Skeletal muscle tissue (tissue), 3 donors: ENCODE measurements at regions not wholly inside any gene's neighbourhood (a gene's known extent, or its start where the extent isn't known, plus 50 kb on each side); places are given as distances from the start of the nearest gene placed in this dataset.
A peak's percentile ranks its signal among the peaks of the same experiment; 100 is the strongest.

ENCODE experiments used
- H3K27ac ChIP-seq: one replicate; pipeline ENCODE4 v1.7.0; 2013; ENCODE audit warnings: mild to moderate bottlenecking, low read depth, low read length, inconsistent platforms
- H3K27me3 ChIP-seq, 3 donors: one replicate each; pipeline ENCODE4 v1.7.0; 2013; ENCODE audit warnings: low read length in 3 of 3; ENCODE audit not compliant: control insufficient read depth in 3 of 3, insufficient read depth in 3 of 3
- H3K36me3 ChIP-seq, 3 donors: one replicate each; pipeline ENCODE4 v1.7.0; 2013; ENCODE audit warnings: low read length in 3 of 3; ENCODE audit not compliant: control insufficient read depth in 3 of 3, insufficient read depth in 3 of 3
- H3K4me1 ChIP-seq, 3 donors: one replicate each; pipeline ENCODE4 v1.7.0; 2013; ENCODE audit warnings: low read length in 3 of 3, mild to moderate bottlenecking in 3 of 3; ENCODE audit not compliant: control insufficient read depth in 3 of 3, insufficient read depth in 3 of 3
- H3K4me3 ChIP-seq, 3 donors: one replicate each; pipeline ENCODE4 v1.7.0; 2013; ENCODE audit warnings: low read length in 3 of 3
- H3K9ac ChIP-seq, 3 donors: one replicate each; pipeline ENCODE4 v1.7.0; 2013; ENCODE audit warnings: low read length in 3 of 3, mild to moderate bottlenecking in 3 of 3, moderate library complexity in 2 of 3, low read depth in 1 of 3
- H3K9me3 ChIP-seq, 3 donors: one replicate each; pipeline ENCODE4 v1.7.0; 2013; ENCODE audit warnings: low read length in 3 of 3; ENCODE audit not compliant: control insufficient read depth in 3 of 3
- donor health status: Osteomylitis.

DNA sequence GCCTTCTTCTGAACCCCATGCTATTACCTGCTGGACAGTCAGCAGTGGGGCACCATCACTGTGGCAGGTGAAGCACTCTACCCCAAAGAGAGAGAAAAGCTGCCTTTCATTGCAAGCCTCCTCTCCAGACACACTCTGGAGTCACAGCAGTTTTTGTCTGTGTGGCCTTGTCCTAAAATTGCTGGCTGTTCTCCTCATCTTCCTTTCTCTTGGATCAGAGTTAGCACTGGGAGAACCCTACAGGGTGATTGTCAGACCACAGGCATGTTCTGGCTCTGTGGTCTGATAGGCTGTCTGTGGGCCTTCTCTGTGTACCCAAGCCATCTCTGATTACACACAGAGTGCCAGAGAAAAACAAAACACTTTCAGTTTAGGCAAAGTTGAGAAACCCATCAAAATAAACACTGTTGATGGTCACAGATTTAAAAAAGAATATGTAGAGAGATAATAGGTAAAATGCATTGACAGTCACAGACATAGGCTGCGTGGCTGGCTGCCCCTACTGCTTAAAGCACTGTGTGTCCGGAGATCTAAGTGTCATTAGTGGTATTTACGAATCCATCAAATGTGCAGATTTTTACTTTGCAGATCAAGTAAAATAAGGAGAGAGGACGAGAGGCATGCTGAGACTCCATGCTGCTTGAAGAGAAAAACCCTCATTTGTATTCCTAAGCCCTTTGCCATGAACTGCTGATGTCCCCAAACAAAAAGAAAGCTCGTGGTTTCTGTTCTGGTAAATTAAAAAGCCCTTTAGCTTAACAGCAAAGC is 689.9 kb downstream of the TUSC7 start:
- Histone ChIP-seq H3K36me3 (no peaks in the 10 kb centered on the region), H3K27me3 (peaks cover 0 to 2% (median 0%) of the 10 kb centered on the region in 3 donors), H3K4me1 (peaks cover 0 to 6% (median 4%) of the 10 kb centered on the region in 3 donors), H3K9ac (peak overlapping the region in 1 of 3 donors; percentile 15), H3K27ac (no peak overlapping the region), H3K4me3 (peak overlapping the region in 1 of 3 donors; percentile 44), H3K9me3 (no peaks in the 10 kb centered on the region)

DNA sequence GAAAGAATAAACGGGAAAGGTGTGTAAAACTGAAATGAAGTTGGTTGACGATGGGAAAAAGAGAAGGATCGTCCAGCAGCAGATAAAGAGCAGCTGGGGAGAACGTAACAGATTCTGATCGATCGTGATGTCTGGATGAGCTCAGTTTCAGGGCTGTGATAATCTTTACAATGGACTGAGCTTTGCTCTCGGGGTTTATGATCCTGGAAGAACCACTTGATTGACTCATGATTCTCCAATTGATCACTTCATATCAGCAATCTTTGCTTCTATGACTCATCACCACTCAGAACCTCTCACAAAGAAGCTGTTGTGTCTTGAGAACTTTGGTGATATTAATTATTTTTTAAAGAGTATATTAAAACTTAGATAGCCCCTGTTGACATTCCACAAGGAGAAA is 690.7 kb downstream of the TUSC7 start:
- Histone ChIP-seq H3K27me3 (peaks cover 0 to 2% (median 0%) of the 10 kb centered on the region in 3 donors), H3K36me3 (no peaks in the 10 kb centered on the region), H3K9me3 (no peaks in the 10 kb centered on the region), H3K9ac (no peak overlapping the region), H3K4me1 (peaks cover 0 to 6% (median 4%) of the 10 kb centered on the region in 3 donors), H3K27ac (no peak overlapping the region), H3K4me3 (no peak overlapping the region)

- no peaks in the 10 kb centered on the region for H3K9me3 ChIP-seq
- H3K4me3 ChIP-seq, result no peak overlapping the region
- peaks cover 0 to 4% (median 2%) of the 10 kb centered on the region in 3 donors for H3K4me1 ChIP-seq
- H3K9ac ChIP-seq, result no peak overlapping the region
- no peaks in the 10 kb centered on the region for H3K27me3 ChIP-seq
- H3K27ac ChIP-seq, result no peak overlapping the region
- no peaks in the 10 kb centered on the region for H3K36me3 ChIP-seq
These were observed 694.6 kb downstream of the TUSC7 start for GRCh38 chr3:117404141-117404540.

- Histone ChIP-seq H3K36me3 (no peaks in the 10 kb centered on the region), H3K4me3 (no peak overlapping the region), H3K9me3 (no peaks in the 10 kb centered on the region), H3K27ac (no peak overlapping the region), H3K27me3 (no peaks in the 10 kb centered on the region), H3K4me1 (no peaks in the 10 kb centered on the region), H3K9ac (no peak overlapping the region)
These were observed 695.2 kb downstream of the TUSC7 start for GRCh38 chr3:117404730-117405129.

- Histone ChIP-seq H3K4me1 (no peaks in the 10 kb centered on the region), H3K36me3 (no peaks in the 10 kb centered on the region), H3K27me3 (no peaks in the 10 kb centered on the region), H3K27ac (no peak overlapping the region), H3K4me3 (no peak overlapping the region), H3K9me3 (no peaks in the 10 kb centered on the region), H3K9ac (no peak overlapping the region)
These were observed 695.8 kb downstream of the TUSC7 start for GRCh38 chr3:117405359-117405758.

DNA sequence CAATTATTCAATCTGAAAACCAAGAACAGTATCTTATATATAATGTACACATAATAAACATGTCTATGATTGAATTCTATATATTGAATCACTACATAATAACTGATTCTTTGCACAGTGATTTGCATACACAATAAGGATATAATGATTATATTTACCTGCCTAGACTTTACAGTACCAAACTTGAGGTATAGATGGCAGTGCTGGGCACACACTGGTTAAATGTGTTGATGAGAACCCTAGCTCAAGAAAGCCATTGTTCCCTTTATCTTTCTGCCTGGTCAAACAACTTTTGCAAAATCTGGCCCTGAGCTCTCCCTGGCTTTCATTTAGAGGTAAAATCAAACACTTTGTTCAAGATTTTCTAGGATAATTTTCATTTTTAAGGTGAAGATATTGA is 697.7 kb downstream of the TUSC7 start:
- no peaks in the 10 kb centered on the region for H3K4me1 ChIP-seq
- H3K4me3 ChIP-seq, result no peak overlapping the region
- no peaks in the 10 kb centered on the region for H3K27me3 ChIP-seq
- H3K27ac ChIP-seq, result no peak overlapping the region
- no peaks in the 10 kb centered on the region for H3K9me3 ChIP-seq
- H3K9ac ChIP-seq, result no peak overlapping the region
- no peaks in the 10 kb centered on the region for H3K36me3 ChIP-seq

DNA sequence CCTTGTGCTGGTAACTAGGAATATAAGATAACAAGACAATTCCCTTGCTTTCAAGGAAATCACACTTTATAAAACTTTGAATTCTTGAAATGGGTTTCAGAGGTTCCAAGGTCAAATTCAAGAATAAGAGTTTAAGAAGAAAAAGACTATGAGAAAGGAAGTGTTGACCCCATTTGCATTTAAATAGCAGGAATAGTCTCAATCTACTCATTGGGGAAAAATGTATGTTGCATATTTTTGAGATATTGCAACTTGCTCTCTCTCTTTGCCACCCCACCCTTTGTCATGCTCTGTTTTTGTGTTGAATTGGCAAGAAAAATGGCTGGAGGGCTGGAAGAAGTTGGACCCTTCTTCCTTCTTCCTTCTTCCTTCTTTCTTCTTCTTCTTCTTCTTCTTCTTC is 699.2 kb downstream of the TUSC7 start:
- H3K9ac ChIP-seq, result no peak overlapping the region
- no peaks in the 10 kb centered on the region for H3K9me3 ChIP-seq
- H3K27me3 ChIP-seq, result no peaks in the 10 kb centered on the region
- no peak overlapping the region for H3K4me3 ChIP-seq
- H3K36me3 ChIP-seq, result no peaks in the 10 kb centered on the region
- no peaks in the 10 kb centered on the region for H3K4me1 ChIP-seq
- no peak overlapping the region for H3K27ac ChIP-seq

- H3K9me3 ChIP-seq, result no peaks in the 10 kb centered on the region
- no peaks in the 10 kb centered on the region for H3K4me1 ChIP-seq
- H3K4me3 ChIP-seq, result no peak overlapping the region
- H3K36me3 ChIP-seq, result no peaks in the 10 kb centered on the region
- H3K27me3 ChIP-seq, result no peaks in the 10 kb centered on the region
- no peak overlapping the region for H3K27ac ChIP-seq
- H3K9ac ChIP-seq, result no peak overlapping the region
These were observed 699.7 kb downstream of the TUSC7 start for GRCh38 chr3:117409256-117409655.

DNA sequence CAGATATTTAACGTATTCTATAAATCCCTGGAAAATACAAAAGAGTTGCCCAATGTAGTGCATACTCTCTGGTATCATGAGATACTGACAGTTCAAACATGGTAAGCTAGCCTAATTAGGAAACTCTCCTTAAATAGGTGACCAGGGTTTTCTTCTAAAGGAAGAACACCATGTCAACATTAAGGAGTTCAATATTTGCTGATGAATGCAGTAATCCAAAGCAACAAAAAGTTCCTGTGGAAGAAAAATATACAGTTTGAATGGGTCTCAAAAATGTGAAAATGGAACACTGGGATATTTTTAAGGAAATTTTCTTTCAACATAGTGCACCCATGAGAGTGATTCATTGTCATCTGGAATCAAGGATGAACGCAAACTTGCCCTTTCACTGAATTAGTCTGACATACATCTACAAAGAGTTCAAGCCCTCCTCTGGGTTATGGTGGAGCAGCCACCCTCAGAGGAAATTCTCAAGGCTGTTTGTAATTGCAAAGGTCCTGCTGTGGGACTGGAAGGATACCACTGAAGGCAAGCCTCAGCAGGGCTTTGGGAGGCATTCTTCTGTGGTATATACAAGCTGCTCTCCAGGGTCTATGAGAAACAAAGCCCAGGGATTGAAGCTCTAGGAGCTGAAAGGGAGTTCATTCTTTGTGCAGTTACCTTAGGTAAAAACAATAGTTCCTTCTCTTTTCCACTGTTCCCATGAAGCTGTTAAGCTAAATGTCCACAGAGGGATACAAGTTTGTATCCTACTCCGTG is 700.3 kb downstream of the TUSC7 start:
- Histone ChIP-seq H3K4me3 (no peak overlapping the region), H3K9me3 (no peaks in the 10 kb centered on the region), H3K9ac (no peak overlapping the region), H3K27me3 (no peaks in the 10 kb centered on the region), H3K4me1 (no peaks in the 10 kb centered on the region), H3K36me3 (no peaks in the 10 kb centered on the region), H3K27ac (no peak overlapping the region)

GRCh38 chr3:117411971-117412370 is 702.4 kb downstream of the TUSC7 start:
- H3K36me3 ChIP-seq, result no peaks in the 10 kb centered on the region
- H3K27ac ChIP-seq, result no peak overlapping the region
- H3K4me3 ChIP-seq, result no peak overlapping the region
- no peaks in the 10 kb centered on the region for H3K27me3 ChIP-seq
- no peaks in the 10 kb centered on the region for H3K9me3 ChIP-seq
- no peak overlapping the region for H3K9ac ChIP-seq
- no peaks in the 10 kb centered on the region for H3K4me1 ChIP-seq
